ENCODE measurements at regions not wholly inside any gene's neighbourhood (a gene's known extent, or its start where the extent isn't known, plus 50 kb on each side); places are given as distances from the start of the nearest gene placed in this dataset.

DNA sequence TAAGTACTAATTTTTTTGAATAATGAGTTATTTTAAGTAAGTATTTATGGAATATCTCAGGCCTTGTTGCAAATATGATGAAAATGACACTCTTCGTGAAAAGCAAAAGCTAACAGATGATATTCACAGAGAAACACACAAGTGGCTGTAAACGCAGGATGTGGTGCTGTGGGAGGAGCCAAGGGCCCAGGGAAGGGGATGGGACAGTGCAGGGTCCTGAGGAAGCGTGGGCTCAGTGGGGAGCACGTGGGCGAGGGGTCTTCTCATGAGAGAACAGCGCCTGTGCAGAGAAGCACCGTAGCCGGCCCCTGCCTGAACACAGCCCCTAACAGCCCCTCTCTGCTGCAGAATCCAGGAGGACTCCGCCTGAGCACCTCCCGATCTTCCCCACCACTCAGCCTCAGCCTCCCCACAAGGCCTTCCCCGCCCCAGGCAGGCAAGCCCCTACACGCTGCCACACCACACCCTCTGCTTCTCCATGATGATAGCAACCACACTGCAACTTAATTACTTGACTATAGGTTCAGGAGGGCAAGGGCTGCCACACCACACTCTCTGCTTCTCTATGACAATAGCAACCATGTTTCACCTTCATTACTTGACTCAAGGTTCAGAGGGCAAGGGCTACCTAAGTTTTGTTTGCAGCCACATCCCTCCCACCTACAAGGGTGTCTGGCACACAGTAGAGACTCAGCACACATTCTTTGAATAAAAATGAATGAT lies 152.6 kb upstream of the RNF32 start:
- no peak for DNase-seq

DNA sequence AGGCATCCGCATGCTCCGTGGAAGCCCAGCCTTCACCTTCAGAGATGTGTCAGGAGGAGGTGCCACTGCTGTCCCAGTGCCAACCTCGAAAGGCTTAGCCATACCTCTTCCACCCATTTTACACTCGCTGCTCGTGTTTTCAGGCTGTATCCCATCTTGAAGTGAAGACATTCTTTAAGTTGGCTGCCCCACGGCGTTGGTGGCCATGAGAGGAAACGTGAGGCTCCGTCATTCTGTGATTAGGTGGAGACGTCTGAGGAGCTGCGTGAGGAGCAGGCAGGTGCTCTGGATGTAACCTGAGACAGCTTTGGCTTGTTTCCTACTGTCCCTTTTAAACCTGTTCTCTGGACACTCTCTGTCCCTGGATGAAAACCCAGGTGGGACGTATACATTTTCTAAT lies 159.9 kb upstream of the RNF32 start:
- no peak for DNase-seq

DNA sequence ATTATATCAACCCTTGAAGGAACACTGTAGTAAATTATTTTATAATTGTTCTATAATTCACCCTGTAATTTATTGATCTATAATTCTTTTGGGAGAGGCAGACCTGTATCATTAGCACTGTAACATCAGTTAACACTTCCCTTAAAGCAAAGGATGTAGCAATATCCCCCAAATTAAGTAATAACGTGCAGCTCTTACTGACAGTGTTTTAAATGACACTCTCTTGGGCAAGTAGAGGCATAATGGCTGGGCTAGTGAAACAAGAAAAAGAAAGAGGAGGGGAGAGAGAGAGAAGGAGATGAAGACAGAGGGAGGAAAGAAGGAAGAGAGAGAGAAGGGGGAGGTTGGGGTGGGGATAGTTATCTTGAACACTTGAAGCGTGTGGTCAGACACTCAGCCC lies 161.0 kb upstream of the RNF32 start:
- DNase-seq = no peak

DNA sequence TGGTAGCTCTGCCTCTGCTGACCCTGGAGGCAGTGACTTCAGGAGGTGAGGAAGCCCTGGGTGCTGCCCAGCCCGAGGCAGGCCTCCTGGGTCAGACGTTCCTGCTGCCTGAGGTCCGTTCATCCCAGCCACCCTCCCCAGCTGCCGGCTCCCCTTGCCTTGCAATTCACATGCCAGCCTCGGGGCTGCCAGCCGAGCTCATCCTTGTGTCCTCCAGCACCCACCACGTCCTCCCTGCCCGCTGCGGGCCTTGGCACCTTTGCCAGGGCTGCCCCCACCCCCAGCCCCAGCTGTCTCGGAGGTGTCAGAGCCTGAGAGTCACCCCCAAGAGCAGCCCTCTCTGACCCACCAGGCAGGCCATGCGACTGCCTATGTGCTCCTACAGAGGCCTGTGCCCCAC lies 162.1 kb upstream of the RNF32 start:
- DNase-seq = no peak

DNA sequence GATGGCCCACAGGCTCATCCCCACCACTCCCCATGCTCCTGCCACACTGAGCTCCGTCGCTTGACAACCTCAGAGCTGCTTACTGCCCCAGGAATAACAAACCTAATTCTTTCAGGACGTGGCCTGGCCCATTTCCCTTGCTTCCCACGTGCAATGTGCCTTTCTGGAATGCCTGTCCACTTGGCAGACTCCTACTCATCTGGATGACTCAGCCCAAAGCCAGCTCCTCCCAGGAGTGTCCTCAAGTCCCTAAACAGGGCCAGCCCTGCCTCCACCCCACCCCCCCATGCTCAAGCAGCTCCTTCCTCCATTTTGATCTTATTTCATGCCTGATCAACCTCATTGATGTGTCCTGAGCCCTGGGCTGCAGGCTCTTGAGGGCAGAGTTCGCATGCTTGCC lies 164.9 kb upstream of the RNF32 start:
- peak in 1 of 56 donors; percentile 34 for DNase-seq

- DNase-seq = no peak
Observed at GRCh38 chr7:156475179-156475578, 165.4 kb upstream of the RNF32 start.

GRCh38 chr7:156474241-156474743 lies 166.3 kb upstream of the RNF32 start:
- no peak for DNase-seq

DNA sequence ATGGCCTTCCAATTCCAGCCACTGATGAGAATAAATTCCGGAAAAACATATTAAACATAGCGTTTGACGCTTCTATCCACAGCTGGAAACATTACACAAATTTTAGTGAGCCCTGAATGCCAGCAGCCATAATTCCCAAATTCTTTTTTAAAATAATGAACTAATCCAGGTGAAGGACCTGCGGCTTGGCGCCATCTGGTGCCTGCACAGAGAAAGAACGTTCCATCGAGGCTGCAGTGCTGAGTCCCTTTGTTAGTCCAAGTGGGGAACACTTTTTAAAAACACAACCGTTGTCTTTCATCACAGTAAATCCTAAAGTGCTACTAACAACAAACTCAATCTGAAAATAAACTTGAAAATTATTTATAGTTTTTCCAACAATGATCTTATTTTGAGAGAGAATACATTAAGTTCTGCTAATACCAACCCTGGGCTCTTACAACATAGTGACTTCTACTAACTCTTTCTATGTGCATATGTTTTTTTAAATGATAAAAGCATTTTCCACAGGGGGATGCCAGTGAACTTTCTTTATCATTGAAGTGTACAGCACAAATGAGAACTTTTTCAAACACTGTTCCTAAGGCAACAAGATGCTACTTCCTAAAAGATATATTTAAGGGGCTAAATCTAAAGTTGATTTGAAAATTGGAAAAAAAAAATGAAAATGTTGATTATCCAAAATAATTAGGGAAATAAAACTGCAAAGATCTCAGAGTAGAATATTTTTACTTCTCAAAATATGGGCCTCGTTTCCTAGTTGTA lies 166.9 kb upstream of the RNF32 start:
- peak in 26 of 56 donors; percentile 2 to 75 (median 26) for DNase-seq

GRCh38 chr7:156472267-156472666 lies 168.3 kb upstream of the RNF32 start:
- DNase-seq = no peak

DNA sequence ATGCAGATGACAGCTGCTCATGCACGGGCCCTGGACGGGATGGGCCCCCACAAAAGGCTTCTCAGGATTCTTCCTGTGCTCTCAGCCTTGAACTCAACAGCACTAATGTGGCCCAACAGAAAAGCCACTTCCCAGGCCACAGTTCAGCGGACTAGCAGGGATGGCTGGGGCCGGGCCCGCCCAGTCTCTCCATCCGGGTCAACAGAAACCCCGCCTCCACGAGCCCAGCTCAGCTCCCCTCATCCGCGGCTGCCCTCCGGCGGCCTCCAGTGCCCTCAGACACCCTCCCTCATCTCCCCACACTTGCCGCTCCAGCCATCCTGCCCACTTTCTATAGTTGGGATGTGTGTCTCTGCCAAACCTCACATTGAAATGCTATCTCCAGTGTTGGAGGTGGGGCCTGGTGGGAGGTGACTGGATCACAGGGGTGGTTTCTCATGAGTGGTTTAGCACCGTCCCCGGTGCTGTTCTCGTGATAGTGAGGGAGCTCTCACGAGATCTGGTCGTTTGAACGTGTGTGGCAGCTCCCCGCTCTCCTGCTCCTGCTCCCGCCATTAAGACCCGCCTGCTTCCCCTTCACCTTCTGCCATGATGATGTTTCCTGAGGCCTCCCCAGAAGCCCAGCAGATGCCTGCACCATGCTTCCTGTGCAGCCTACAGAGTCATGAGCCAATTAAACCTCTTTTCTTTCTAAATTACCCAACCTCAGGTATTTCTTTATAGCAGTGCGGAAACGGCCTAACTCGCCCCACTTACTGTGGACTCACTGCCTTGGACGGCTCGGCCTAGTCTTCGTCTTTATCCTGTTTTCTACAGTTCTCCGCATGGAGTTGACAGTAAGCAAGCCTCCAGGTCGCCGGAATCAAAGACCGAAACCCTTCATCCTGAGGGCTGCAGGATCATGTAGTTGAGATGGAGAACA lies 169.9 kb upstream of the RNF32 start:
- no peak for DNase-seq

GRCh38 chr7:156466955-156467625 lies 173.5 kb upstream of the RNF32 start:
- no peak for DNase-seq

DNA sequence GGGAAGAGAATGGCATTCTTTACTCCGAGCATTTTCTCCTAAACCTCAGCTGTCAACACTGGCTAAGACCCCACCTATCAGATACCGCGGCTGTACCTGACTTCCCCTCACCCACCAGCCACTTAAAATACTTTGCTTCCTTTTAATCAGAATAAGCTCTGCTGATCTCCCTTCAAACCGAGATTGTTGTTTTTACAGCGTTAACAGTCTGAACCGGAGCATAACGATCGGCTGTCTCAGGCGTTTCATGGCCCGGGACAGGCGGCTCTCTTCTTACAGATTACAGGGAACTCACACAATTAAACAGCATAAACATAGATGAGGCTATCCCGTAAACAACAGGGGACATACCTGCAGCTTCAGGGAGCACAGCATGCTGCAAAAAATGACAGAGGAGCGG lies 174.3 kb upstream of the RNF32 start:
- DNase-seq = no peak

GRCh38 chr7:156465186-156465585 lies 175.4 kb upstream of the RNF32 start:
- DNase-seq = no peak

GRCh38 chr7:156464339-156464738 lies 176.2 kb upstream of the RNF32 start:
- DNase-seq = no peak

DNA sequence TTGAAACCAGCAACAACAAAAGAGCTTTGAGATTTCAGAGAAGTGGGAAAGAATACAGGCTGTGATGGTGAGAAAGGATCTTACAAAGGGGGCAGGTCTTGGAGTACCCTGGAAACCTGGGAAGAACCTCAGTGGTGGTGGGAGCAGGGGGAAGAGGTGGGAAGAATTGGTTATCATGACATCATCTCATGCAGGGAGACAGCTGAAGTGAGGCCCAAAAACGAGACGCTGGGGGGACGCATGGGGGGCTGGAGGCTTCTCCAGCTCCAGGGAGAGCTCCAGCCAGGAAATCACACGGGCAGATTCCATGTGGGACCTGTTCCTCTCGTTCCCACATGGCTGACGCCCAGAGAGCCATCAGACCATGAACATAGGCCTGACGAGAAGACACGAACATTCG lies 177.3 kb upstream of the RNF32 start:
- DNase-seq = no peak

DNA sequence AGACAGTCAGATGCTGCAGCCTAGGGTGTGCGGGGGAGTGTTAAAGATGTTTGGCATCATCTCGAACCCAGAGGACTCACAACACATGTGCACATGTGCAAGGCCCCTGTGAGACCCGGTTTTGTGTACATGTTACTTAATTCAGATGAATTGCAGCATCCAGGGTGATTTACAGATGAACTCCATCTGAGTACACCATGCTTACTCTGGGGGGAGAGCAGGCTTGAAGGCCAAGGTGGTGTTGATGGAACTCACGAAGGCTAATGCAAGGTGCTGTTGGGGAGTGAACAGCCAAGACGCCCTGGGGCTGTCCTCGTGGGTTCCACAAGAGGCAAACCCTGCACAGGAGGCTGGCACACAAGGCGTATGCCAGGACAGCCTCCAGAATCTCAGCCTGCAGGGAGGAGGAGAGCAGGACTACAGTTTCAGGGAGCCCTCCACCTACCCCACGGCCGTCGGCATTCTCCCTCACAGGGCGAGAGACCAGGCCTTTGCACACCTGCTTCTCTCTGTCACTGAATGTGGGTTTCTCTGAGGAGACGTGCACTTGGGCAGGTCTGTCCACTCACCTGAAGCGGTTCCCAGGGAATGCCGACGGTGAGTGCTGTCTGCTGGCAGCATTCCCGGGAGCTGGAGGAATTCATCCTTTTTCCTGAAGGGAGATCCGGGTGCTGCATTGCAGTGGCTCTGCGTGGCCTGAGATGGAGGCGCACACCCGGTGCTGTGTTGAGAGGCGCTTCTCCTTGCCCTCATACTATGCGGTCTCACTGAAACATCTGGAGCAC lies 178.5 kb upstream of the RNF32 start:
- no peak for DNase-seq

GRCh38 chr7:156460858-156461627 lies 179.5 kb upstream of the RNF32 start:
- DNase-seq = no peak

GRCh38 chr7:156459582-156459981 lies 181.0 kb upstream of the RNF32 start:
- no peak for DNase-seq

DNA sequence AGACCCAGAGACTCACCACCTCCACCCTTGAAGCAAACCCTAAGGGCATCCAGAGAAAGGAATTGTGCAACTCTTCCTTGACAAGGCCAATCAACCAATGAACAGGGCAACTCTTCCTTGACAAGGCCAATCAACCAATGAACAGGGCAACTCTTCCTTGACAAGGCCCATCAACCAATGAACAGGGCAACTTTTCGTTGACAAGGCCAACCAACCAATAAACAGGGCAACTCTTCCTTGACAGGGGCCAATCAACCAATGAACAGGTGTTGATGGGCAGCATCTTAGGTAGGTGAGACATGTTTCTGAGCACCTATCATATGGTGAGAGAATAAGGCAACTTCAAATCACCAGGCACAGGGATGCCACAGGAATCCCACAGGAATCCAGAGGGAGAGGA lies 181.5 kb upstream of the RNF32 start:
- no peak for DNase-seq

DNA sequence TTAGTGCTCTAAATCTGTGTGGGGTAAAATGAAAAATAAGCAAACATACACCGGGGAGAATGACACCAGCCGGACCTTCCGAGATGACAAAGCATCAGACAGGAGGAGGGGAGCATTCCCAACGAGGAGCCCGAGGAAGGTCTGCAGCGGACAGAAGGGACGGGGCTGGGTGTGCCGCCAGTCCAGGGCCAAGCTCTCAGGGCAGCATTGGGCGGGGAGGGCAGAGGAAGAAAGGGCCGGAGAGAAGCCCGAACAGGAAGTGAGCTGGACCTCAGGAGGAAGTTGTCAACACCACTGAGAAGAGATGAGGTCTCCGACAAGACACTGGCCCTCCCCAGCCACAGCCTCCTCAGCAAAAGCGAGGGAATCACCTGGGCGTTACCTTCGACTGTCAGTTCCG lies 182.6 kb upstream of the RNF32 start:
- DNase-seq = no peak
